Brain microvascular endothelial cell (primary cell): ENCODE measurements at regions not wholly inside any gene's neighbourhood (a gene's known extent, or its start where the extent isn't known, plus 50 kb on each side); places are given as distances from the start of the nearest gene placed in this dataset.

ENCODE experiments used
- DNase-seq: peaks from one replicate; pipeline ENCODE4 v3.0.0-alpha.2; 2020
- H3K27ac ChIP-seq: fragments of 250-450 bp; sonication (Bioruptor Pico); 2 replicates; pipeline ENCODE4 v1.5.1; 2020; ENCODE audit warnings: mild to moderate bottlenecking, moderate library complexity
- H3K27me3 ChIP-seq: fragments of 250-450 bp; sonication (Bioruptor Pico); replicated peaks from 2 replicates; pipeline ENCODE4 v1.5.1; 2020; ENCODE audit warnings: mild to moderate bottlenecking
- H3K36me3 ChIP-seq: fragments of 250-450 bp; sonication (Bioruptor Pico); replicated peaks from 2 replicates; pipeline ENCODE4 v1.5.1; 2020; ENCODE audit warnings: mild to moderate bottlenecking
- H3K4me3 ChIP-seq: 2 replicates; pipeline ENCODE4 v1.5.1; 2011; ENCODE audit warnings: low read depth, mild to moderate bottlenecking, control low read depth, low read length, moderate library complexity
- in situ Hi-C: cut with HindIII; loops from 2 replicates; pipeline ENCODE4 v1.10.0; 2017; ENCODE audit warnings: low sequenced_read_pairs, low pct_ligation_motif_present
- TF ChIP-seq, protein P1 (sequence below): IDR thresholded peaks from 2 replicates; pipeline ENCODE4 v1.5.1; 2011; ENCODE audit warnings: low read depth, mild to moderate bottlenecking, moderate library complexity, low read length, control low read depth, inconsistent platforms; ENCODE audit errors: missing control alignments

DNA sequence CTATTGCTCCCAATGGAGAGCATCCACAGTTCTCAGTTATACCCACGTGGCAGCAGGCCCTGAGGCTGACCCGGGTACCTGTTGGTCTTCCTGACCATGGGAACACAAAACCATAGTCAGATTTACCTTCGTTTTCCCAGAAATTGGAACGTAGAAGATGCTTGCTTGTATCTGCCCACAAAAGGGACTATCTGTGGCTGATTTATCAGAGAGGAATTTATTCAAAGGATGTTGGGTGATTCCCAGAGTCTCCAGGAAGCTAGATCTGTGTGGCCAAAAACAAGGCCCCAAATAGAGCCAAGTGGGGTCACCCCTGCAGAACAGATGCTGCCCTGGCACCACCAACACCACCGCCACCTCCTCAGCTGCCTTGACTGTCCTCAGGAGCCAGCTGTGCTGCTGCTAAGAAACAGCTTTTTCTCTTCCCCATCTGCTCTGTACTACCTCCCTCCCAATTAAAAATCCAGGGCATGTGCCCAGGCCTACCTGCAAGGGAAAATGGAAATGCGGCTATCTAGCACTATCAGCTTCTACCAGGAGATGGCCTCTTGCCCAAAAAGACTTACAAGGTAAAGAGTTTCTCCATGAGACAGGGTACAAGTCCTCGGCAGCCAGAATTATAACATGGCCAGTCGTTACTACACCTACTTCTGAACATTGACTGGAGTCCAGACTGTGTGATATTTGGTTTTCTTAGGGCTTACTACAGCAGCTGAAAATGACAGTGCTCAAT lies 128.6 kb upstream of the PLEKHG7 start:
- in situ Hi-C loops = no loop called here
- Histone ChIP-seq H3K4me3 (no peak overlapping the region), H3K27ac (no peak overlapping the region), H3K36me3 (no peaks in the 10 kb centered on the region), H3K27me3 (no peaks in the 10 kb centered on the region)
- DNase-seq = peak; percentile 29
- TF ChIP-seq, protein P1, sequence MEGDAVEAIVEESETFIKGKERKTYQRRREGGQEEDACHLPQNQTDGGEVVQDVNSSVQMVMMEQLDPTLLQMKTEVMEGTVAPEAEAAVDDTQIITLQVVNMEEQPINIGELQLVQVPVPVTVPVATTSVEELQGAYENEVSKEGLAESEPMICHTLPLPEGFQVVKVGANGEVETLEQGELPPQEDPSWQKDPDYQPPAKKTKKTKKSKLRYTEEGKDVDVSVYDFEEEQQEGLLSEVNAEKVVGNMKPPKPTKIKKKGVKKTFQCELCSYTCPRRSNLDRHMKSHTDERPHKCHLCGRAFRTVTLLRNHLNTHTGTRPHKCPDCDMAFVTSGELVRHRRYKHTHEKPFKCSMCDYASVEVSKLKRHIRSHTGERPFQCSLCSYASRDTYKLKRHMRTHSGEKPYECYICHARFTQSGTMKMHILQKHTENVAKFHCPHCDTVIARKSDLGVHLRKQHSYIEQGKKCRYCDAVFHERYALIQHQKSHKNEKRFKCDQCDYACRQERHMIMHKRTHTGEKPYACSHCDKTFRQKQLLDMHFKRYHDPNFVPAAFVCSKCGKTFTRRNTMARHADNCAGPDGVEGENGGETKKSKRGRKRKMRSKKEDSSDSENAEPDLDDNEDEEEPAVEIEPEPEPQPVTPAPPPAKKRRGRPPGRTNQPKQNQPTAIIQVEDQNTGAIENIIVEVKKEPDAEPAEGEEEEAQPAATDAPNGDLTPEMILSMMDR = peak; percentile 74

GRCh38 chr12:92573104-92573503 lies 129.7 kb upstream of the PLEKHG7 start:
- in situ Hi-C loops = no loop called here
- DNase-seq = no peak
- H3K27me3 ChIP-seq = no peaks in the 10 kb centered on the region
- H3K27ac ChIP-seq = no peak overlapping the region
- no peak overlapping the region for H3K4me3 ChIP-seq
- TF ChIP-seq, protein P1 = no peak
- no peaks in the 10 kb centered on the region for H3K36me3 ChIP-seq

GRCh38 chr12:92571844-92572543 lies 130.8 kb upstream of the PLEKHG7 start:
- TF ChIP-seq, protein P1 = no peak
- H3K36me3 ChIP-seq = no peaks in the 10 kb centered on the region
- in situ Hi-C loops = no loop called here
- H3K27me3 ChIP-seq = no peaks in the 10 kb centered on the region
- no peak overlapping the region for H3K4me3 ChIP-seq
- H3K27ac ChIP-seq = no peak overlapping the region
- DNase-seq = no peak

DNA sequence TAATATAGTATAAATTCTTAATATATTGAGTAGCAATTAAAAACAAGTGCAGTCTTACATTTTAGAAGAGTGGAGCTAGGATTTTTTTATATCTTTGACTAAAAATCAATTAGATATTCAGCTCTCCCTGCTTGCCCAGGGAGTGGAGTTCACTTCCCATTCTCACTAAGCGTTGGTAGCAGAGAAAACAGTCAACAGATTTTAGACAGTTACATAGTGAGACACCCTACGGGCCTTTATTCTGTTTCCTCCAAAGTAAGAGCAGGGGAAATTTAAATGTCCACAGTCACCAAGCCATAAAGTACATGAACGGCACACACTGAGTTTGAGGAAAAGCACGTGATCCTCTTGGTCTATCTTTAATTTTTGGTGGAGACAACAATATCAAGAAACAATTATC lies 131.6 kb upstream of the PLEKHG7 start:
- DNase-seq = no peak
- Histone ChIP-seq H3K27me3 (no peaks in the 10 kb centered on the region), H3K36me3 (no peaks in the 10 kb centered on the region), H3K4me3 (no peak overlapping the region), H3K27ac (no peak overlapping the region)
- TF ChIP-seq, protein P1 = no peak
- in situ Hi-C loops = no loop called here

DNA sequence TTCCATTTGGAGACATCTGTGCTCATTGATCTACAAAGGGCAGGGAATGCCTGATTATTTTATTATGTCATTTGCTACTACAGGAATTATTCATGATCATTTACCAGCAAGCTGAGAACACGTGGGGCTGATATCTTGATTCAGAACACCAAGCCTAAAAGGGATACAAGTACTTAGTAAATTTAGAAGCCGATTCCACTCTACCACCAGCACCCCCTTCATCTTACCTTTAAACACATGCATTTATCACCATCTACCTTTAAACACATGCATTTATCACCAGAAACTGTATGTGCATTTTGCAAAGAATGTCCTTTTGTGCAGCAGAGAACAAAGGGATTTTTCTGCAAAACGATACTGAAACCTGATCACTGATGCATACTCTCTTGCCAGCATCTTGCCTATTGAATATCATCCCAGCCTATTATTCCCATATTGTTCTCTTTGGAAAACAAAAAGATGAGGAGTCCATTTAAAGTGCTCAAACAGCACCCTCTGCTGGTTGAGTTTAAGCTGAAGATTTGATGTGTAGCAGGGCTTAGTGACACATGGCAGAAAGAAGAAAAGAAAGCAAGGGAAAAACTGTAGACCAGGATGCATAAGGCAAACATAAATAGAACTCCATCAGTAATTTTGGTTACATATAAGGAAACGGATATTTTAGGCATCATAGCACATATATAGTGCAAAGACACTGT lies 132.6 kb upstream of the PLEKHG7 start:
- Histone ChIP-seq H3K4me3 (no peak overlapping the region), H3K36me3 (no peaks in the 10 kb centered on the region), H3K27me3 (no peaks in the 10 kb centered on the region), H3K27ac (no peak overlapping the region)
- peak; percentile 87 for DNase-seq
- in situ Hi-C loops = no loop called here
- TF ChIP-seq, protein P1 = peak; percentile 67
